CD4-positive, alpha-beta T cell (primary cell): ENCODE measurements at regions not wholly inside any gene's neighbourhood (a gene's known extent, or its start where the extent isn't known, plus 50 kb on each side); places are given as distances from the start of the nearest gene placed in this dataset.

Experiments
- ATAC-seq: fragments of 200-7000 bp; cut with Tn5 transposase; one replicate; pipeline ENCODE4 v1.10.0; 2022; ENCODE audit warnings: mild to moderate bottlenecking; ENCODE audit not compliant: poor library complexity
- CTCF ChIA-PET: fragments of 350-600 bp; sonication (Branson Sonifier 250); formaldehyde crosslinking; loops from one replicate; lab custom pipeline; 2021; ENCODE audit warnings: antibody characterized with exemption, inconsistent platforms; lab: Charles Lee
- POLR2A ChIA-PET: fragments of 350-600 bp; sonication (Branson Sonifier 250); formaldehyde crosslinking; loops from one replicate; lab custom pipeline; 2021; ENCODE audit warnings: antibody characterized with exemption, inconsistent platforms; lab: Charles Lee
- DNase-seq, 14 experiments: peaks; one replicate each; pipeline ENCODE4 v3.0.0-alpha.2; 2013 to 2020; ENCODE audit warnings: mixed read lengths in 2 of 14
- H3K27ac ChIP-seq, 2 donors: one replicate each; pipeline versions ENCODE4 v1.5.1 to v1.7.0; 2013; ENCODE audit warnings: low read length in 2 of 2, low read depth in 1 of 2, mild to moderate bottlenecking in 1 of 2
- H3K27me3 ChIP-seq, 2 experiments: 1 replicate in 1 of 2; 2 replicates in 1 of 2; pipeline versions ENCODE4 v1.6.1 to v1.7.0; 2013; ENCODE audit warnings: low read length in 2 of 2, control low read depth in 1 of 2, mild to moderate bottlenecking in 1 of 2, moderate library complexity in 1 of 2; ENCODE audit not compliant: insufficient read depth in 2 of 2, control insufficient read depth in 1 of 2
- H3K36me3 ChIP-seq: one replicate; pipeline ENCODE4 v1.6.1; 2013; ENCODE audit warnings: low read length, control low read depth; ENCODE audit not compliant: insufficient read depth
- H3K4me1 ChIP-seq: one replicate; pipeline ENCODE4 v1.6.1; 2013; ENCODE audit warnings: low read length, control low read depth; ENCODE audit not compliant: insufficient read depth
- H3K4me3 ChIP-seq: one replicate; pipeline ENCODE4 v1.5.1; 2013; ENCODE audit warnings: mild to moderate bottlenecking, low read length, moderate library complexity
- H3K9me3 ChIP-seq, 2 experiments: 1 replicate in 1 of 2; 2 replicates in 1 of 2; pipeline versions ENCODE4 v1.6.1 to v1.7.0; 2013; ENCODE audit warnings: low read length in 2 of 2, mild to moderate bottlenecking in 2 of 2, control low read depth in 1 of 2, moderate library complexity in 1 of 2; ENCODE audit not compliant: control insufficient read depth in 1 of 2, insufficient read depth in 1 of 2
- H3K27ac Mint-ChIP-seq: one replicate; pipeline ENCODE4 v1.8.0; 2020; ENCODE audit warnings: mixed read lengths
- H3K27me3 Mint-ChIP-seq: one replicate; pipeline ENCODE4 v1.8.0; 2021; ENCODE audit warnings: mixed read lengths
- H3K36me3 Mint-ChIP-seq: one replicate; pipeline ENCODE4 v1.8.0; 2021; ENCODE audit warnings: low read depth, mixed read lengths
- H3K4me1 Mint-ChIP-seq: one replicate; pipeline ENCODE4 v1.8.0; 2021; ENCODE audit warnings: low read depth, mixed read lengths
- H3K4me3 Mint-ChIP-seq: one replicate; pipeline ENCODE4 v1.8.0; 2020; ENCODE audit warnings: mild to moderate bottlenecking, mixed read lengths
- H3K9me3 Mint-ChIP-seq: one replicate; pipeline ENCODE4 v1.8.0; 2020; ENCODE audit warnings: mixed read lengths
- intact Hi-C, 2 experiments: fragments of 100-400 bp; cut with DNase I in 1 of 2; cut with micrococcal nuclease in 1 of 2; formaldehyde crosslinking; loops; one replicate each; pipeline versions ENCODE4 v1.15.1 to v1.9.0; 2023 to 2025; cut with DNase I, micrococcal nuclease
- TF ChIP-seq, protein P1 (sequence below): fragments of 200-600 bp; IDR thresholded peaks from one replicate; pipeline ENCODE4 v1.8.0; 2022; ENCODE audit warnings: antibody characterized with exemption, mild to moderate bottlenecking

DNA sequence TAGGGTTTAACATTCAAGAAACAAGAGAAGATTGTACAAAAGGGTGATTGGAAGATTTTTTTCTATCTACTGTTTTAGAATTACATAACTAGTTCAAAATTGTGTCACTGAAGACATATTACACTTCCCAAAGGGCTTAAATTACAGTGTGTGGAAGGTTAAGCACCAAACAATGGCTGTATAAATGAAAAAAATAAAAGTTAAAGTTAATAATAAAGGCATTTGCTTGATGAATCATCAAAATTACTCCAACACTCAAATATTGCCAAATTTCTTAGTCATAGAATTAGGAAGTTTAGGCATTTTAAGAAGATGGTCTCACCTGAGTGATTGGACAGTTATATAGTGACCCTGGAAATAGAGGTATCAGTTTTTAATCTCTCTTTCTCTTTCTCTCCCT lies 227.6 kb upstream of the CARD18 start:
- Mint-ChIP-seq H3K36me3 (no peaks in the 10 kb centered on the region), H3K27ac (no peak overlapping the region), H3K4me3 (no peak overlapping the region), H3K27me3 (no peaks in the 10 kb centered on the region), H3K4me1 (no peaks in the 10 kb centered on the region), H3K9me3 (no peaks in the 10 kb centered on the region)
- Histone ChIP-seq H3K4me3 (no peak overlapping the region), H3K27me3 (peaks cover 0 to 4% of the 10 kb centered on the region in 2 experiments), H3K4me1 (no peaks in the 10 kb centered on the region), H3K9me3 (no peaks in the 10 kb centered on the region), H3K27ac (no peak overlapping the region), H3K36me3 (no peaks in the 10 kb centered on the region)
- ChIA-PET CTCF (no interaction called here), POLR2A (no interaction called here)
- DNase-seq (no peak), ATAC-seq (no peak)
- intact Hi-C loops, result no loop called here
- TF ChIP-seq, protein P1, sequence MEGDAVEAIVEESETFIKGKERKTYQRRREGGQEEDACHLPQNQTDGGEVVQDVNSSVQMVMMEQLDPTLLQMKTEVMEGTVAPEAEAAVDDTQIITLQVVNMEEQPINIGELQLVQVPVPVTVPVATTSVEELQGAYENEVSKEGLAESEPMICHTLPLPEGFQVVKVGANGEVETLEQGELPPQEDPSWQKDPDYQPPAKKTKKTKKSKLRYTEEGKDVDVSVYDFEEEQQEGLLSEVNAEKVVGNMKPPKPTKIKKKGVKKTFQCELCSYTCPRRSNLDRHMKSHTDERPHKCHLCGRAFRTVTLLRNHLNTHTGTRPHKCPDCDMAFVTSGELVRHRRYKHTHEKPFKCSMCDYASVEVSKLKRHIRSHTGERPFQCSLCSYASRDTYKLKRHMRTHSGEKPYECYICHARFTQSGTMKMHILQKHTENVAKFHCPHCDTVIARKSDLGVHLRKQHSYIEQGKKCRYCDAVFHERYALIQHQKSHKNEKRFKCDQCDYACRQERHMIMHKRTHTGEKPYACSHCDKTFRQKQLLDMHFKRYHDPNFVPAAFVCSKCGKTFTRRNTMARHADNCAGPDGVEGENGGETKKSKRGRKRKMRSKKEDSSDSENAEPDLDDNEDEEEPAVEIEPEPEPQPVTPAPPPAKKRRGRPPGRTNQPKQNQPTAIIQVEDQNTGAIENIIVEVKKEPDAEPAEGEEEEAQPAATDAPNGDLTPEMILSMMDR, result no peak

DNA sequence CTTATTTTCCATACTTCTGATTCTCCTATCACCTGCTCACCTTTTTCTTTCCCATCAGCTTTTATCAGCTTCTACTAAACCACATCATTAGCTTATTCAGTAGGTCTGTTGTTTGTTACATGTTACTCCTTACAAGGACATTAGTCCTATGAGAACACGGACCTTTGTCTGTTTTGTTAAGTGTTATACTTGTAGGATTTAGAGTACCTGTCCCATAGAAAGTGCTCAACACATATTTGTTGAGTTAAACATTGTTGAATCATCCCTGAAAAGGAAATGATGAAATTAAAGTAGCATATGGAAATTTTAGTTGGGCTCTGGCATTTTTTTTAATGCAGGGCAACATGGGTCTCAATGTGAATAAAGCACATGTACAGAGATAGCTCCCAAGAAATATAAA lies 222.1 kb upstream of the CARD18 start:
- Mint-ChIP-seq H3K9me3 (no peaks in the 10 kb centered on the region), H3K27me3 (no peaks in the 10 kb centered on the region), H3K36me3 (no peaks in the 10 kb centered on the region), H3K4me3 (no peak overlapping the region), H3K4me1 (no peaks in the 10 kb centered on the region), H3K27ac (no peak overlapping the region)
- ATAC-seq (no peak), DNase-seq (no peak)
- ChIA-PET POLR2A (no interaction called here), CTCF (no interaction called here)
- Histone ChIP-seq H3K36me3 (no peaks in the 10 kb centered on the region), H3K9me3 (no peaks in the 10 kb centered on the region), H3K4me1 (no peaks in the 10 kb centered on the region), H3K27ac (no peak overlapping the region), H3K27me3 (peaks cover 0 to 4% of the 10 kb centered on the region in 2 experiments), H3K4me3 (no peak overlapping the region)
- intact Hi-C loops, result no loop called here
- TF ChIP-seq, protein P1, result no peak

DNA sequence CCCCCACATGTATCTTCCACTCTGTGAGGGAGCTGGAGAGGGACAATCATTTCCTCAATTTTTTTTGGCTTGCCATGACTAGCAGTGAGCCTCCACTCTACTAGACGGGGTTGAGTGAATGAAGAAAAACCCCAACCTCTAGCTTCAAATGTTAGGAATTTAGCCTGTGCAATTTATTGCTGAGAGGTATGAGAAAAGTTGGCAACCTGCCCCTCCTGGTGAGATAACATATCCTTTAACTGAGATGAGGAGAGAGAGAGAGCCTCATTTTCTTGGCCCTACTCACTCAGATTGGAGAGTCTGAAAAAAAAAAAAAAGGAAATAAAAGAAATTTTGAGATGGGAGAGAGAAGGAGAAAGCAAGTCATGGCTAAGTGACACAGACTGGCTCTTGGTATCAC lies 218.2 kb upstream of the CARD18 start:
- no peak overlapping the region for H3K27ac ChIP-seq
- CTCF ChIA-PET, result no interaction called here
- no peaks in the 10 kb centered on the region for H3K4me1 ChIP-seq
- H3K4me1 Mint-ChIP-seq, result no peaks in the 10 kb centered on the region
- H3K9me3 ChIP-seq, result no peaks in the 10 kb centered on the region
- TF ChIP-seq, protein P1, result no peak
- ATAC-seq (no peak), DNase-seq (no peak)
- POLR2A ChIA-PET, result no interaction called here
- no peak overlapping the region for H3K27ac Mint-ChIP-seq
- H3K9me3 Mint-ChIP-seq, result no peaks in the 10 kb centered on the region
- H3K36me3 ChIP-seq, result no peaks in the 10 kb centered on the region
- intact Hi-C loops, result no loop called here
- no peaks in the 10 kb centered on the region for H3K27me3 Mint-ChIP-seq
- no peak overlapping the region for H3K4me3 Mint-ChIP-seq
- no peaks in the 10 kb centered on the region for H3K36me3 Mint-ChIP-seq
- H3K4me3 ChIP-seq, result no peak overlapping the region
- H3K27me3 ChIP-seq, result no peaks in the 10 kb centered on the region
